ENCODE measurements at regions not wholly inside any gene's neighbourhood (a gene's known extent, or its start where the extent isn't known, plus 50 kb on each side); places are given as distances from the start of the nearest gene placed in this dataset.

DNA sequence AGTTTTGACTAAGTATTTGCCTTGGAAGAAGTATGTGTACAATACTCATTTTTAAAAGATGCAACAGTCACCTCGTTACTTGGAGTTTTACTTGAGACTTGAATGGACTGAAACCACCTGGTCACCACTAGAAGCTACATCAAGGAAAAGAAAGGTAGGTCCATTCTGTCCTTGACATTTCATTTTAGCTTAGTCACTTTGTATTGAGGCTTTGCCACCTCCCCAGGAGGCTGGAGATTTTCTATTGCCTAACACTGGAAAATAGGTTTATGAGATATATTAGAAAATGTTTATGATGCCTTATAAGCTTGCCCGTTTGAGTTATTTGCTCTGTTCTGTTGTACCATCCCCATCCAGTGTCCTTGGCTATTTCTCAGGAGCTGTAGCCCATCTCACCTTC, 107.9 kb upstream of the ETAA1 start:
- no peak for DNase-seq (ENCODE audit: low spot score)
- TF ChIP-seq CTCF (IDR thresholded peaks at IDR 0.05; ENCODE audit: extremely low read depth, missing control alignments): no peak

DNA sequence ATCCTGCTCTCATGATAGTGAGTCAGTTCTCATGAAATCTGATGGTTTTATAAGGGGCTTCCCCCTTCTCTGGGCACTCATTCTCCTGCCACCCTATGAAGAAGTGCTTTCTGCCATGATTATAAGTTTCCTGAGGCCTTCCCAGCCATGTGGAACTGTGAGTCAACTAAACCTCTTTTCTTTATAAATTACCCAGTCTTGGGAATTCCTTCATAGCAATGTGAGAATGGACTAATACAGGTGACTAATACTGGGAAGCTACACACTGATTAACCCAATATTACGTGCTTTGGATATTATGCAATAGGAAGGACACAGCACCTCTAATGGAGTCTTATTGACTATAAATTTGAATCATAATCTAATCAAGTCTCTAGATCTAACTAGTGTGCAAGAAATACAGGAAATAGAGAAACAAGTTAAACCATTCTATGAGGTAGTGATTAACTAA, 107.2 kb upstream of the ETAA1 start:
- DNase-seq (ENCODE audit: low spot score): no peak
- no peak for TF ChIP-seq CTCF (IDR thresholded peaks at IDR 0.05; ENCODE audit: extremely low read depth, missing control alignments)

DNA sequence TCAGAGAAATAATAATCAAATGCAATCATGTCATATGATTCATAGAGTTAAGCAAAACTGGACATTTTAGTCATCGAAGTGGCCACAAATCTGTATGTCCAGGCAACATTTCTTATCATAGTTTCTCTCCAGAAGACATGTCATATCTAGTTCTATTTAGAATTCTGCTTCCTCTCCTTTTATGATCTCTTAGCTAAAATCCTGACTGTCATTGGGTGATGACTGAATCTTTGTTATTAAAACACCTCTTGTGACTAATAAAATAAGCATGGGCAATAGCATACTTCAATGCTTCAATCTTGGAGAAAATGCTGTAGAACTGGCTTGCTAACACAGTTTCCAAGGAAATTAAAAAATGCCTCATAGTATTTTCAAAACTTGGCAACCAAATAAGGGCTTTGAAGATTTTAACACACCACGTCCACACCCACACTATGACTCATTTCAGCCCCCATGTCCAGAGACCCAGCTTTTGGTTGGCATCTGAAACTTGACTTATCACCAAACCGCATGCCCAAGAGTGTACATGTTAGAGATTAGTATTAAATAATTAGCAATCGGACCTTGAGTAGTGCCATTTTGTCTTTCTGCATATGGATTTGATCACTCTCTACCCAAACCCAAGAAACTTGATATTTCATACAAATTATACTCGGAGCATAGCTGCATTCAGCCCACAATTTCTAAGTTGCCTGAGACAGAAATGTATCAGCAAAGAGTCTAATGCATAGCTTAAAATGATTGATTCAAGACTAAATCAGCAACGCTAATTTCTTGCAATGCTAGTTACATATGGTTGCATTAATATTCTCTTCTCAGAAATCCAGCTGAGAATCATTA, 106.5 kb upstream of the ETAA1 start:
- no peak for TF ChIP-seq CTCF (IDR thresholded peaks at IDR 0.05; ENCODE audit: extremely low read depth, missing control alignments)
- no peak for DNase-seq (ENCODE audit: low spot score)

GRCh38 chr2:67294218-67294617, 102.9 kb upstream of the ETAA1 start:
- TF ChIP-seq CTCF (IDR thresholded peaks at IDR 0.05; ENCODE audit: extremely low read depth, missing control alignments): no peak
- DNase-seq (ENCODE audit: low spot score): no peak

DNA sequence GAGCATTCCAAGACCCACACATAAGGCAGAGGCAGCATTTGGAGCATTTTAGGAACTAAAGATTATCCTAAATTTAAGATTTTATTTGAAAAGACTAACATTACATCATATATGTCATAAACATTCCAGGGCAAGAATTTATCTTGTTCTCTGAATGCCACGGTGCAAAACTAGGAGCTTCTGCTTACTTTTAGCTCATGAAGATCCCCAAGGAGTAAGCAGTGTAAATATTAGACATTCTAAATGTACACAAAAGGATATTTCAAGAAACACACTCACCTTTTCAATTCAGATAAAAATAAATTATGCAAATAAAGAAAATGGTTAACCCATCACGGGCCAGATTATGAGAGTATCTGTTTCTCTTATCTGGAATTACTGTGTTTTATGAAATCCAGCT, 101.7 kb upstream of the ETAA1 start:
- no peak for TF ChIP-seq CTCF (IDR thresholded peaks at IDR 0.05; ENCODE audit: extremely low read depth, missing control alignments)
- no peak for DNase-seq (ENCODE audit: low spot score)

- no peak for TF ChIP-seq CTCF (IDR thresholded peaks at IDR 0.05; ENCODE audit: extremely low read depth, missing control alignments)
- DNase-seq (ENCODE audit: low spot score): no peak
Observed at GRCh38 chr2:67295851-67296250, 101.3 kb upstream of the ETAA1 start.

DNA sequence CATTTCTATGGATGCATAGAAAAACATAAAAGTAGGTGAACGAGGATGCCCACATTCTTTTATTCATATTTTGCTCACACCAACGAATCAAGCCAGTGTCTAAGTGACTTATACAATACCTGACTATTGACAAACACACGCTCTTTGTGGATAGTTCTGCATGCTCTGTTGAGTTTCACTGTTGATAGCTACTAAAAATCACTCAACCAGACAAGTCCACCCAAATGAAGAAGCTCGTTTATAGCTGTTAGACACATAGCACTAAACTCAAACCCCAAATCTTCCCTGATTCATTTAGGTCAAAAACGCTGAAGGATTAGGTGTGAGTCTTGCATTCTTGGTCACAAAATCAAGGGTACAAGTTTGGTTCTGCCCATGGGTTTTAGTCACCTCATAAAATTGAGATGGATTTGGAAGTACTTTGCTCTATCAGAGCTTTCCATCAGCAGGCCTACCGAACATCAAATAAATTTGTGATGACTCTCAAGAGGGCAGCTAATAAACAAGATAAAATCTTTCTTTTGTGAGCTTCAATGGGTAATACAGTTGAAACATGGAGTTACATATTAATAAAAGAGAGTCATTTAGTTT, 92.7 kb upstream of the ETAA1 start:
- DNase-seq (ENCODE audit: low spot score): no peak
- TF ChIP-seq CTCF (IDR thresholded peaks at IDR 0.05; ENCODE audit: extremely low read depth, missing control alignments): no peak
